Mucosa of rectum (tissue), 2 donors: ENCODE measurements at regions not wholly inside any gene's neighbourhood (a gene's known extent, or its start where the extent isn't known, plus 50 kb on each side); places are given as distances from the start of the nearest gene placed in this dataset.

Experiments used
- H3K27ac ChIP-seq, 2 donors: one replicate each; pipeline ENCODE4 v1.7.0; 2013; ENCODE audit warnings: inconsistent platforms in 2 of 2, low read depth in 2 of 2, low read length in 2 of 2
- H3K27me3 ChIP-seq, 2 donors: one replicate each; pipeline ENCODE4 v1.7.0; 2013; ENCODE audit warnings: low read length in 2 of 2; ENCODE audit not compliant: control insufficient read depth in 2 of 2, insufficient read depth in 2 of 2
- H3K36me3 ChIP-seq, 2 donors: one replicate each; pipeline ENCODE4 v1.7.0; 2013; ENCODE audit warnings: low read length in 2 of 2; ENCODE audit not compliant: control insufficient read depth in 2 of 2, insufficient read depth in 2 of 2
- H3K4me1 ChIP-seq, 2 donors: one replicate each; pipeline ENCODE4 v1.7.0; 2013; ENCODE audit warnings: low read length in 2 of 2, mild to moderate bottlenecking in 1 of 2; ENCODE audit not compliant: control insufficient read depth in 2 of 2, insufficient read depth in 2 of 2
- H3K4me3 ChIP-seq, 2 donors: one replicate each; pipeline ENCODE4 v1.7.0; 2013; ENCODE audit warnings: low read length in 2 of 2
- H3K9ac ChIP-seq, 2 donors: one replicate each; pipeline ENCODE4 v1.7.0; 2013; ENCODE audit warnings: low read length in 2 of 2, low read depth in 1 of 2, mild to moderate bottlenecking in 1 of 2
- H3K9me3 ChIP-seq, 2 donors: one replicate each; pipeline ENCODE4 v1.7.0; 2013; ENCODE audit warnings: low read length in 2 of 2; ENCODE audit not compliant: control insufficient read depth in 2 of 2
- donor health status: healthy.
- donor health status: Normal muscosa, but diverticular disease.

DNA sequence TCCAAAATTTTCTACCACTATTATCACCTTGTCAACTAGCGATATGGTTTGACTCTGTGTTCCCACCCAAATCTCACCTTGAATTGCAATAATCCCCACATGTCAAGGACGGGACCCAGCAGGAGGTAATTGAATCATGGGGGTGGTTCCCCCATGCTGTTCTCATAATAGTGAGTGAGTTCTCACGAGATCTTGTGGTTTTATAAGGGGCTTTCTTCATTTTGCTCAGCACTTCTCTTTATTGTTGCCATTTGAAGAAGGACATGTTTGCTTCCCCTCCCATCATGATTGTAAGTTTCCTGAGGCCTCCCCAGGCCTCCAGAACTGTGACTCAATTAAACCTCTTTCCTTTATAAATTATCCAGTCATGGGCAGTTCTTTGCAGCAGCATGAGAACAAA lies 73.5 kb upstream of the ZC3H12C start:
- H3K36me3 ChIP-seq: no peaks in the 10 kb centered on the region
- no peak overlapping the region for H3K4me3 ChIP-seq
- H3K27ac ChIP-seq: no peak overlapping the region
- no peaks in the 10 kb centered on the region for H3K9me3 ChIP-seq
- no peak overlapping the region for H3K9ac ChIP-seq
- H3K4me1 ChIP-seq: no peaks in the 10 kb centered on the region
- H3K27me3 ChIP-seq: no peaks in the 10 kb centered on the region

GRCh38 chr11:110022548-110022947 lies 70.6 kb upstream of the ZC3H12C start:
- no peak overlapping the region for H3K4me3 ChIP-seq
- no peaks in the 10 kb centered on the region for H3K9me3 ChIP-seq
- no peaks in the 10 kb centered on the region for H3K27me3 ChIP-seq
- no peak overlapping the region for H3K9ac ChIP-seq
- no peak overlapping the region for H3K27ac ChIP-seq
- no peaks in the 10 kb centered on the region for H3K4me1 ChIP-seq
- no peaks in the 10 kb centered on the region for H3K36me3 ChIP-seq

- no peak overlapping the region for H3K4me3 ChIP-seq
- no peaks in the 10 kb centered on the region for H3K27me3 ChIP-seq
- no peak overlapping the region for H3K27ac ChIP-seq
- H3K36me3 ChIP-seq: no peaks in the 10 kb centered on the region
- no peaks in the 10 kb centered on the region for H3K9me3 ChIP-seq
- no peaks in the 10 kb centered on the region for H3K4me1 ChIP-seq
- no peak overlapping the region for H3K9ac ChIP-seq
Observed at GRCh38 chr11:110023711-110024110, 69.5 kb upstream of the ZC3H12C start.

- Histone ChIP-seq H3K4me3 (no peak overlapping the region), H3K9me3 (no peaks in the 10 kb centered on the region), H3K27ac (no peak overlapping the region), H3K27me3 (no peaks in the 10 kb centered on the region), H3K4me1 (no peaks in the 10 kb centered on the region), H3K9ac (no peak overlapping the region), H3K36me3 (no peaks in the 10 kb centered on the region)
Observed at GRCh38 chr11:110026858-110027626, 66.2 kb upstream of the ZC3H12C start.

DNA sequence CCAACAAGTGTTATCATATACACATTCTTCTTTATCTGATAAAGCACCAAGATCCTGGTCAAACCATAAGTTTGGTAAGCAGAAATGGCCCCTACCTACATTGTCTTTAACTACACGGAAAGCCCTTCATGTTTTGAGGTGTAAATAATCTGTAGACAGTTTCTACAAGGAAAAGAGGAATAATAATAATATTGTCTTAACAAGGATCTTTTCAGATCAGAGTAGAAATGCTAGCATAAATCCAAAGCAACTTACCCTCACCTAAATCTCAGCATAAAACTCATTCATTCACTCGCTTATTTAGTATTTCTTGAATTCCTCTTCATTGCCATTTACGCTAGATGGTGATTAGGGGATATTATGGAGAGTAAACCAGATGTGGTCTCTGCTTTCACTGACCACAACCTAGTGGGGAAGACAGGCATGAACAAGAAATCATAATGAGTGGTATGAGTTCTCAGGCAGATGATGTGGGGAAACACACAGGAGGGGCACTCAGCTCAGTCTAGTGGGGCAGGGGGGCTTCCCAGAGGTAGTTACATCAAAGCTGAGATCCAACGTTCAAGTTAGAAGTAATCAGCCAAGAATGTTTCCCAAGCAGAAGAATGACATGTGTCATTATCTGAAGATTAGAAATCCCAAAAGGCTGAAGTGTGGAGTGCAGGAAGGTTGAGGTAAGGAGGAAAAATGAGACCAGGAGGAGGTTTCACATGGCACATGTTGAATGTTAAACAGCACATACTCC lies 65.4 kb upstream of the ZC3H12C start:
- Histone ChIP-seq H3K27ac (no peak overlapping the region), H3K36me3 (no peaks in the 10 kb centered on the region), H3K4me1 (no peaks in the 10 kb centered on the region), H3K9me3 (no peaks in the 10 kb centered on the region), H3K27me3 (no peaks in the 10 kb centered on the region), H3K4me3 (no peak overlapping the region), H3K9ac (no peak overlapping the region)

GRCh38 chr11:110028921-110029320 lies 64.3 kb upstream of the ZC3H12C start:
- H3K4me3 ChIP-seq: no peak overlapping the region
- H3K27me3 ChIP-seq: no peaks in the 10 kb centered on the region
- no peak overlapping the region for H3K27ac ChIP-seq
- H3K4me1 ChIP-seq: no peaks in the 10 kb centered on the region
- no peak overlapping the region for H3K9ac ChIP-seq
- H3K36me3 ChIP-seq: no peaks in the 10 kb centered on the region
- H3K9me3 ChIP-seq: no peaks in the 10 kb centered on the region

DNA sequence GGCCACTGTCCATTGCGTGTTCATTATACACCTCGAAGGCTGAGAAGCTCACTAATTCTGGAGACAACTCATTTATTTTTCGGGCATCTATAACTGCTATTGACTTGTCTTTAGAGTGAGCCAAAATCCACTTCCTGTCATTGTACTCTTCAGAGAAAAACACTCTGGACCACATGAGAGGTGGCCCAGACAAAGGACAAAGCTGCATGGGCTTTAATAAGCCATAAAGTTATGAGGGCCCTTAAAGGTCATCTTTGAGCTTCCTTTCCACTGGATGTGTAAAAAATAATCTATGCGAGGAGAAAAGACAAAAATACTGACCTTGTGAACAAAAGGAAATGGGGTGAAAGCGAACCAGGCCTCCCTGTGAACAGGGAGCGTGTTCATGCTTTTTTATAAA lies 63.5 kb upstream of the ZC3H12C start:
- Histone ChIP-seq H3K4me1 (no peaks in the 10 kb centered on the region), H3K27ac (no peak overlapping the region), H3K36me3 (no peaks in the 10 kb centered on the region), H3K4me3 (no peak overlapping the region), H3K27me3 (no peaks in the 10 kb centered on the region), H3K9ac (no peak overlapping the region), H3K9me3 (no peaks in the 10 kb centered on the region)

GRCh38 chr11:110031171-110031570 lies 62.0 kb upstream of the ZC3H12C start:
- Histone ChIP-seq H3K9ac (no peak overlapping the region), H3K4me1 (no peaks in the 10 kb centered on the region), H3K4me3 (no peak overlapping the region), H3K27ac (no peak overlapping the region), H3K36me3 (no peaks in the 10 kb centered on the region), H3K27me3 (no peaks in the 10 kb centered on the region), H3K9me3 (no peaks in the 10 kb centered on the region)

DNA sequence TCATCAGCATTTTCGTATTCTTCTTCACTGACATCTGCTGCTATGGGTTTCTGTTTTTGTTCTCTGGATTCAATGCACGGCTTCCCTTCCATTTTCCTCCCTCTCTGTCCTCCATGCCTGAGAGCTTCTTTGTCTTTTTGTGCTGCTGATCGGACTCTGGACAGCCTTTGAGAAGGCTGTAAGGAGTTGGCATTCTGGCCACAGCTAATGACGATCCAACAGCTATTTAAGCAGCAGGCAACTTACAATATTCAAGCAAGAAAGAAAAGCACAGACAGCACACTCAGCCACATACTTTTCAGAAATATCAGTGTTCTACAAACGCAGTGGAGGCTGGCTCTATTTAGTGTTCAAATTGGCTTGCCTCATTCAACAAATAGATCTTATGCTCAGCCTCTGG lies 60.9 kb upstream of the ZC3H12C start:
- Histone ChIP-seq H3K9me3 (no peaks in the 10 kb centered on the region), H3K9ac (no peak overlapping the region), H3K4me1 (no peaks in the 10 kb centered on the region), H3K4me3 (no peak overlapping the region), H3K27ac (no peak overlapping the region), H3K27me3 (no peaks in the 10 kb centered on the region), H3K36me3 (no peaks in the 10 kb centered on the region)

- H3K36me3 ChIP-seq: no peaks in the 10 kb centered on the region
- H3K4me3 ChIP-seq: no peak overlapping the region
- no peaks in the 10 kb centered on the region for H3K27me3 ChIP-seq
- no peaks in the 10 kb centered on the region for H3K9me3 ChIP-seq
- H3K4me1 ChIP-seq: no peaks in the 10 kb centered on the region
- no peak overlapping the region for H3K27ac ChIP-seq
- no peak overlapping the region for H3K9ac ChIP-seq
Observed at GRCh38 chr11:110032957-110033570, 60.1 kb upstream of the ZC3H12C start.
